MCF 10A (cell line): ENCODE measurements at regions not wholly inside any gene's neighbourhood (a gene's known extent, or its start where the extent isn't known, plus 50 kb on each side); places are given as distances from the start of the nearest gene placed in this dataset.
"Not testable (repeated sequence)": the region's sequence is repeated elsewhere in the genome, so short reads cannot be mapped to it uniquely, and the experiment has no call there.

ENCODE experiments used
- BruUV-seq: library from RNA; stranded (reverse); fragments of 400-500 nt; replicated peaks from 2 replicates; lab custom pipeline; 2021; lab: Mats Ljungman, UMichigan
- CTCF ChIA-PET: fragments of 300-600 bp; sonication (Branson Sonifier 250); formaldehyde crosslinking; extraction: SDS; loops from one replicate; lab custom pipeline; 2021; ENCODE audit warnings: antibody characterized with exemption, inconsistent platforms; lab: Yijun Ruan, JAX
- POLR2A ChIA-PET: fragments of 300-600, 350-650 bp; sonication (Branson Sonifier 250); formaldehyde crosslinking; extraction: SDS; loops from one replicate; lab custom pipeline; 2020; ENCODE audit warnings: antibody characterized with exemption, inconsistent platforms; lab: Yijun Ruan, JAX
- DNase-seq: peaks from one replicate; pipeline ENCODE4 v3.0.0-alpha.2; 2018; ENCODE audit not compliant: unreplicated experiment
- H3K27ac Mint-ChIP-seq: one replicate; pipeline ENCODE4 v1.8.0; 2022; ENCODE audit warnings: mild to moderate bottlenecking, low read depth, mixed read lengths; ENCODE audit not compliant: unreplicated experiment
- H3K27me3 Mint-ChIP-seq: one replicate; pipeline ENCODE4 v1.8.0; 2022; ENCODE audit warnings: mixed read lengths; ENCODE audit not compliant: insufficient read depth, unreplicated experiment
- H3K36me3 Mint-ChIP-seq: one replicate; pipeline ENCODE4 v1.8.0; 2022; ENCODE audit warnings: mild to moderate bottlenecking, moderate library complexity, mixed read lengths; ENCODE audit not compliant: insufficient read depth, unreplicated experiment
- H3K4me1 Mint-ChIP-seq: one replicate; pipeline ENCODE4 v1.8.0; 2022; ENCODE audit warnings: mixed read lengths; ENCODE audit not compliant: insufficient read depth, unreplicated experiment
- H3K4me3 Mint-ChIP-seq: one replicate; pipeline ENCODE4 v1.8.0; 2022; ENCODE audit warnings: mild to moderate bottlenecking, moderate library complexity, mixed read lengths; ENCODE audit not compliant: unreplicated experiment
- H3K9me3 Mint-ChIP-seq: one replicate; pipeline ENCODE4 v1.8.0; 2022; ENCODE audit warnings: mixed read lengths; ENCODE audit not compliant: unreplicated experiment
- intact Hi-C: fragments of 100-400 bp; cut with micrococcal nuclease; formaldehyde crosslinking; loops from 2 replicates; pipeline ENCODE4 v1.14.1; 2022
- TF ChIP-seq, protein P1 (sequence below): fragments of 200-600 bp; IDR thresholded peaks from one replicate; pipeline ENCODE4 v1.8.0; 2022; ENCODE audit warnings: antibody characterized with exemption, mild to moderate bottlenecking; ENCODE audit not compliant: unreplicated experiment

DNA sequence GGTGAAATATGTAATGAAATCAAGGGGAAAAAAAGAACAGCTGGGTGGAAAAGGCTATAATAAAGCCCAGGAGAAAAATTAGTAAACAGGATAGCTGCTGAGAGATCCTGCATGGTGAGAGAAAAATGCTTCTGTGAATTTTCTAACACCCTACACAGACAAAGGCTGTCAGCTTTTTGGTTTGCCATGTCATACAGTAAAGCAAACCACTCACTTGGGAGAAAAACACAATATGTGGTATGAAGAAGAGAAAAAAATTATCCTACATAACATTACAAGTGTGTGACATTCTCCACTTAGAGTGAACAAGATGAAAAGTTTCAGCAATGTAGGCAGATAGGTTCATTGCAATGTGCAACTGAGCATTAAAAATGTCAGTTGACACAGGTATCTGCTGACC lies 133.6 kb downstream of the PLPPR4 start:
- intact Hi-C loops: no loop called here
- ChIA-PET CTCF (no interaction called here), POLR2A (no interaction called here)
- Mint-ChIP-seq H3K27me3 (no peaks in the 10 kb centered on the region), H3K4me1 (no peaks in the 10 kb centered on the region), H3K9me3 (no peaks in the 10 kb centered on the region), H3K4me3 (no peak overlapping the region), H3K36me3 (no peaks in the 10 kb centered on the region), H3K27ac (no peak overlapping the region)
- no TSS peak for BruUV-seq
- no peak for DNase-seq
- TF ChIP-seq, protein P1, sequence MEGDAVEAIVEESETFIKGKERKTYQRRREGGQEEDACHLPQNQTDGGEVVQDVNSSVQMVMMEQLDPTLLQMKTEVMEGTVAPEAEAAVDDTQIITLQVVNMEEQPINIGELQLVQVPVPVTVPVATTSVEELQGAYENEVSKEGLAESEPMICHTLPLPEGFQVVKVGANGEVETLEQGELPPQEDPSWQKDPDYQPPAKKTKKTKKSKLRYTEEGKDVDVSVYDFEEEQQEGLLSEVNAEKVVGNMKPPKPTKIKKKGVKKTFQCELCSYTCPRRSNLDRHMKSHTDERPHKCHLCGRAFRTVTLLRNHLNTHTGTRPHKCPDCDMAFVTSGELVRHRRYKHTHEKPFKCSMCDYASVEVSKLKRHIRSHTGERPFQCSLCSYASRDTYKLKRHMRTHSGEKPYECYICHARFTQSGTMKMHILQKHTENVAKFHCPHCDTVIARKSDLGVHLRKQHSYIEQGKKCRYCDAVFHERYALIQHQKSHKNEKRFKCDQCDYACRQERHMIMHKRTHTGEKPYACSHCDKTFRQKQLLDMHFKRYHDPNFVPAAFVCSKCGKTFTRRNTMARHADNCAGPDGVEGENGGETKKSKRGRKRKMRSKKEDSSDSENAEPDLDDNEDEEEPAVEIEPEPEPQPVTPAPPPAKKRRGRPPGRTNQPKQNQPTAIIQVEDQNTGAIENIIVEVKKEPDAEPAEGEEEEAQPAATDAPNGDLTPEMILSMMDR: no peak

DNA sequence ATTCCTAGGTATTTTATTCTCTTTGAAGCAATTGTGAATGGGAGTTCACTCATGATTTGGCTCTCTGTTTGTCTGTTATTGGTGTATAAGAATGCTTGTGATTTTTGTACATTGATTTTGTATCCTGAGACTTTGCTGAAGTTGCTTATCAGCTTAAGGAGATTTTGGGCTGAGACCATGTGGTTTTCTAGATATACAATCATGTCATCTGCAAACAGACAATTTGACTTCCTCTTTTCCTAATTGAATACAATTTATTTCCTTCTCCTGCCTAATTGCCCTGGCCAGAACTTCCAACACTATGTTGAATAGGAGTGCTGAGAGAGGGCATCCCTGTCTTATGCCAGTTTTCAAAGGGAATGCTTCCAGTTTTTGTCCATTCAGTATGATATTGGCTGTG lies 137.3 kb downstream of the PLPPR4 start:
- H3K4me1 Mint-ChIP-seq, H3K36me3 Mint-ChIP-seq, H3K27me3 Mint-ChIP-seq, DNase-seq, H3K27ac Mint-ChIP-seq, POLR2A ChIA-PET, CTCF ChIA-PET, intact Hi-C loops, BruUV-seq, H3K9me3 Mint-ChIP-seq, H3K4me3 Mint-ChIP-seq: not testable (repeated sequence)

GRCh38 chr1:99404399-99404798 lies 140.1 kb downstream of the PLPPR4 start:
- BruUV-seq, H3K27me3 Mint-ChIP-seq, H3K4me1 Mint-ChIP-seq, CTCF ChIA-PET, POLR2A ChIA-PET, intact Hi-C loops, H3K36me3 Mint-ChIP-seq, H3K4me3 Mint-ChIP-seq, H3K27ac Mint-ChIP-seq, H3K9me3 Mint-ChIP-seq, DNase-seq: not testable (repeated sequence)

GRCh38 chr1:99405325-99405724 lies 141.0 kb downstream of the PLPPR4 start:
- intact Hi-C loops, H3K4me3 Mint-ChIP-seq: not testable (repeated sequence)

DNA sequence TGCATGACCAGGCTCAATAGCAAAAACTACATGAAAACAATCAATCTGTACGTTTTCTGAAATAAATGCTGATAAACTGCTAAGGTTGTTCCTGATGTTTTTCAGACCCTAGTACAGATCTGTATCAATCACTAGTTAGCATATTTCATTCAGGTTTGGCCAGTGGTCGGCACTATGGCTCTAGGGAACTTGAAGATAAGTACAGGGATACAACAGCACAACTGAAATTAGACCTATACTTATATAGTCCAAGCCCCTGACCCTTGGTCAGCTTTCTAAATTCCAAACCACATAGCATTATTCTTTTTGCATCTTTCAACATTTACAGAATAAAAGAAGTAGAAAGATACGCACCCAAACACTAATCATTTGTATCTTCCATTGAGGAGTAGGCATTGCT lies 142.7 kb downstream of the PLPPR4 start:
- ChIA-PET POLR2A (no interaction called here), CTCF (interaction anchor here (0.7 kb wide), 1 partner anchor 288 kb away, joined by 3 read pairs; no protein-coding TSS in a partner anchor)
- H3K27me3 Mint-ChIP-seq: no peaks in the 10 kb centered on the region
- no peaks in the 10 kb centered on the region for H3K36me3 Mint-ChIP-seq
- H3K4me1 Mint-ChIP-seq: no peaks in the 10 kb centered on the region
- TF ChIP-seq, protein P1: no peak
- no peak overlapping the region for H3K27ac Mint-ChIP-seq
- BruUV-seq: no TSS peak
- no peak for DNase-seq
- H3K9me3 Mint-ChIP-seq: peaks cover 7% of the 10 kb centered on the region
- intact Hi-C loops: no loop called here
- H3K4me3 Mint-ChIP-seq: no peak overlapping the region

More at GRCh38 chr1:99405325-99405724, 141.0 kb downstream of the PLPPR4 start:
- CTCF ChIA-PET, POLR2A ChIA-PET, H3K27ac Mint-ChIP-seq, H3K9me3 Mint-ChIP-seq, BruUV-seq, H3K4me1 Mint-ChIP-seq, H3K36me3 Mint-ChIP-seq, H3K27me3 Mint-ChIP-seq: not testable (repeated sequence)
- DNase-seq: peak; percentile 9
